ENCODE measurements at regions not wholly inside any gene's neighbourhood (a gene's known extent, or its start where the extent isn't known, plus 50 kb on each side); places are given as distances from the start of the nearest gene placed in this dataset.

DNA sequence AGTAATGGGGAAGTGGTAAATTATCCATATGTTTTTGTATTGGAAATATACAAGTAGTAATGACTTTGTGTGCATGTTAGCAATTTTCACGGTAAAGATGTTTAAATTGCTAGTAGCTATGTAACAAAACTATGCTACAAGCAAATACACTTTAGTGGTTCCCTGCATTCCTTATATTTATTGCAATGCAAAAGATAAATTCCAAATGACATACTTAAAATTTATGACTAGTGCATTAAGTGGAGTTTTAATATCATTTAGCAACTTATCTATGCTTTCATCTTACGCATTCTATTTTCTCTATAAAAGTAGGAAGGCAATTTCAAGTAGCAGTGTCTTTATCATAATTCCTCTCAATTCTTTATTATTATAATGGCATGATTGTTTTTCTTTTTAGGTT, 482.8 kb downstream of the SLITRK5 start:
- DNase-seq (ENCODE audit: low spot score) = no peak
- no peak overlapping the region for H3K4me3 Mint-ChIP-seq (ENCODE audit: unreplicated experiment)
- no peak for TF ChIP-seq CTCF (IDR thresholded peaks at IDR 0.05; ENCODE audit: unreplicated experiment)
- no peaks in the 10 kb centered on the region for H3K36me3 Mint-ChIP-seq (ENCODE audit: low read depth, unreplicated experiment)
- peaks cover 4% of the 10 kb centered on the region for H3K4me1 Mint-ChIP-seq (ENCODE audit: unreplicated experiment)
- H3K27me3 Mint-ChIP-seq (ENCODE audit: unreplicated experiment) = peaks cover 2% of the 10 kb centered on the region
- no peak overlapping the region for H3K27ac Mint-ChIP-seq (ENCODE audit: unreplicated experiment)
- H3K9me3 Mint-ChIP-seq (ENCODE audit: unreplicated experiment) = no peaks in the 10 kb centered on the region

DNA sequence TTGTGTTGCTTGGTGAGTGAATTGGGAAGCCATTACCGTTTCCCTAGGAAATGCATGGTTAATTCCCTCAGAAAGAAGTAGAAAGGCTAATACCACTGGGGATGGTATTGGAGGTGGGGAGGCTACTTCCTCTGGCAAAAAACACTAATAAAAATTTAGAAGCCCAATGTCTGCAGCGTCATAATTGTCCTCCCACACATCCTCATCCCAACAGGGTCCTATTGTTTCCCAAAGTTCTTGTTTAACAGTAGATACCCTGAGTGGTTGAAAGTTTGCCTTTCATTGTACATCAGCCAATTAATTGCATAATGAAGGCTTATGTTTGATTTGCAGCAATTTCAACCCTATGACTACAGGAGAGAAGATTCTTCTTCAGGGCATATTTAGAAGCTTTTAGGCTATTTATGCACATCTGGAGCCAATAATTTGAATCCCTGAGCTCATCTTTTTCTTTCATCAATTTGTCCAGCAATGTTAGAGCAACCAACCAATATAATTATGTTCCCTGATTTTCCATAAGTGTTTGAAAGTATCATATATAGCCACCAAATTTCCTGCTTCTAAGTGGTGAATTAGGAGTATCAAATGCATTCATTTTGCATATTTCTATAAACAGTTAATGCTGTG, 491.0 kb downstream of the SLITRK5 start:
- H3K36me3 Mint-ChIP-seq (ENCODE audit: low read depth, unreplicated experiment) = no peaks in the 10 kb centered on the region
- H3K27ac Mint-ChIP-seq (ENCODE audit: unreplicated experiment) = no peak overlapping the region
- no peak for TF ChIP-seq CTCF (IDR thresholded peaks at IDR 0.05; ENCODE audit: unreplicated experiment)
- no peaks in the 10 kb centered on the region for H3K27me3 Mint-ChIP-seq (ENCODE audit: unreplicated experiment)
- H3K4me3 Mint-ChIP-seq (ENCODE audit: unreplicated experiment) = no peak overlapping the region
- DNase-seq (ENCODE audit: low spot score) = no peak
- no peaks in the 10 kb centered on the region for H3K4me1 Mint-ChIP-seq (ENCODE audit: unreplicated experiment)
- H3K9me3 Mint-ChIP-seq (ENCODE audit: unreplicated experiment) = no peaks in the 10 kb centered on the region

DNA sequence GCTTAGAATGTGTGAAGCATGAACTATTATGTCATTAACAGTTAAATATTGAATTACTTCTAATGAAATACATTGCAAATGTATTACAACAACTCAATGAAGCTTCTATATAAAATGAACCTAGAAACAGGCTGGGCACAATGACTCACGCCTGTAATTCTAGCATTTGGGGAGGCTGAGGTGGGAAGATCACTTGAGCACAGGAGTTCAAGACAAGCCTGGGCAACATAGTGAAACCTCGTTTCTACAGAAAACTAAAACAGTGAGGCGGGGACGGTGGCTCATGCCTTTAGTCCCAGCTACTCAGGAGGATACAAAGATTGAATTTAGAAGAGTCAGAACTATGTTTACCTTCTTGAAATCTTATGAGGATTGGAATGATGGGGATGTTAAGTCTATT, 505.1 kb downstream of the SLITRK5 start:
- no peaks in the 10 kb centered on the region for H3K9me3 Mint-ChIP-seq (ENCODE audit: unreplicated experiment)
- H3K27ac Mint-ChIP-seq (ENCODE audit: unreplicated experiment) = no peak overlapping the region

GRCh38 chr13:88183440-88183839, 512.3 kb downstream of the SLITRK5 start:
- no peaks in the 10 kb centered on the region for H3K4me1 Mint-ChIP-seq (ENCODE audit: unreplicated experiment)
- H3K27ac Mint-ChIP-seq (ENCODE audit: unreplicated experiment) = no peak overlapping the region
- H3K27me3 Mint-ChIP-seq (ENCODE audit: unreplicated experiment) = no peaks in the 10 kb centered on the region
- no peaks in the 10 kb centered on the region for H3K9me3 Mint-ChIP-seq (ENCODE audit: unreplicated experiment)
- no peak for TF ChIP-seq CTCF (IDR thresholded peaks at IDR 0.05; ENCODE audit: unreplicated experiment)
- H3K36me3 Mint-ChIP-seq (ENCODE audit: low read depth, unreplicated experiment) = no peaks in the 10 kb centered on the region
- DNase-seq (ENCODE audit: low spot score) = no peak
- no peak overlapping the region for H3K4me3 Mint-ChIP-seq (ENCODE audit: unreplicated experiment)

More for the DNA sequence above, 505.1 kb downstream of the SLITRK5 start:
- no peaks in the 10 kb centered on the region for H3K27me3 Mint-ChIP-seq (ENCODE audit: unreplicated experiment)
- no peaks in the 10 kb centered on the region for H3K4me1 Mint-ChIP-seq (ENCODE audit: unreplicated experiment)
- H3K4me3 Mint-ChIP-seq (ENCODE audit: unreplicated experiment) = no peak overlapping the region
- DNase-seq (ENCODE audit: low spot score) = no peak
- TF ChIP-seq CTCF (IDR thresholded peaks at IDR 0.05; ENCODE audit: unreplicated experiment) = no peak
- no peaks in the 10 kb centered on the region for H3K36me3 Mint-ChIP-seq (ENCODE audit: low read depth, unreplicated experiment)

DNA sequence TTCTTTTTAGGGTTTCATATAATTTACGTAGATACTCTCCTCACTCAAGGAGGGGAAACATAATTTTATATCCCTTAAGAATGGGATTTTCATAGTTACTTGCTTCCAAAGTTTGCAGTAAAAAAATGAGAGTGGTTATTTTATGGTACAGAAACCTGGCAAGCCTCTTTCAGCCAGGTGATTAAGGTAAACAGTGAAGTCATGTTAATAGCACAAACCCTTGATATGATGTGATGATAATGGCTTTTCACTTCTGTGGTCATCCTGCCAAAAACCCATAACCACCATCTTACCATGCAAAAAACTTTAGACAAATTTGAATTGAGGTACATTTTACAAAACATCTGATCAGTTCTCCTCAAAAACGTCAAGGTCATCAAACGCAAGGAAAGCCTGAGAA, 517.8 kb downstream of the SLITRK5 start:
- H3K4me3 Mint-ChIP-seq (ENCODE audit: unreplicated experiment) = no peak overlapping the region
- no peak overlapping the region for H3K27ac Mint-ChIP-seq (ENCODE audit: unreplicated experiment)
- H3K27me3 Mint-ChIP-seq (ENCODE audit: unreplicated experiment) = no peaks in the 10 kb centered on the region
- H3K4me1 Mint-ChIP-seq (ENCODE audit: unreplicated experiment) = no peaks in the 10 kb centered on the region
- DNase-seq (ENCODE audit: low spot score) = no peak
- H3K9me3 Mint-ChIP-seq (ENCODE audit: unreplicated experiment) = no peaks in the 10 kb centered on the region
- H3K36me3 Mint-ChIP-seq (ENCODE audit: low read depth, unreplicated experiment) = no peaks in the 10 kb centered on the region
- TF ChIP-seq CTCF (IDR thresholded peaks at IDR 0.05; ENCODE audit: unreplicated experiment) = no peak
